Lower lobe of right lung (tissue), 2 donors: ENCODE measurements at regions not wholly inside any gene's neighbourhood (a gene's known extent, or its start where the extent isn't known, plus 50 kb on each side); places are given as distances from the start of the nearest gene placed in this dataset.
"Not testable (repeated sequence)": the region's sequence is repeated elsewhere in the genome, so short reads cannot be mapped to it uniquely, and the experiment has no call there.

Experiments used
- ATAC-seq, 2 donors: fragments of 200-7000 bp; cut with Tn5 transposase; one replicate each; pipeline ENCODE4 v1.9.1; 2020 to 2022; ENCODE audit warnings: mild to moderate bottlenecking in 2 of 2, moderate library complexity in 2 of 2
- DNase-seq: peaks from one replicate; pipeline ENCODE4 v3.0.0-alpha.2; 2020
- H3K27ac ChIP-seq: fragments of 200-600 bp; one replicate; pipeline ENCODE4 v1.8.0; 2022
- H3K27me3 ChIP-seq: fragments of 200-600 bp; one replicate; pipeline ENCODE4 v1.8.0; 2022; ENCODE audit warnings: low read depth
- H3K36me3 ChIP-seq: fragments of 200-600 bp; one replicate; pipeline ENCODE4 v1.8.0; 2022; ENCODE audit warnings: mild to moderate bottlenecking
- H3K4me1 ChIP-seq: fragments of 200-600 bp; one replicate; pipeline ENCODE4 v1.8.0; 2022
- H3K4me3 ChIP-seq: fragments of 200-600 bp; one replicate; pipeline ENCODE4 v1.8.0; 2022; ENCODE audit warnings: mild to moderate bottlenecking
- H3K9me3 ChIP-seq: fragments of 200-600 bp; one replicate; pipeline ENCODE4 v1.8.0; 2022
- intact Hi-C: fragments of 100-400 bp; cut with DNase I; formaldehyde crosslinking; loops from one replicate; pipeline ENCODE4 v1.11.0; 2022
- TF ChIP-seq, protein P1 (sequence below): fragments of 200-600 bp; IDR thresholded peaks from one replicate; pipeline ENCODE4 v1.8.0; 2022; ENCODE audit warnings: antibody characterized with exemption, mild to moderate bottlenecking
- donor health status: DM: no; HTN: yes; CAD: no; lungs with severe emphysema.

GRCh38 chr18:60191926-60192325 lies 180.6 kb downstream of the MC4R start:
- ATAC-seq = no peak
- H3K36me3 ChIP-seq = no peaks in the 10 kb centered on the region
- H3K9me3 ChIP-seq = no peaks in the 10 kb centered on the region
- DNase-seq = no peak
- no peaks in the 10 kb centered on the region for H3K27me3 ChIP-seq
- no peak overlapping the region for H3K27ac ChIP-seq
- H3K4me1 ChIP-seq = no peaks in the 10 kb centered on the region
- no peak overlapping the region for H3K4me3 ChIP-seq
- intact Hi-C loops = no loop called here
- TF ChIP-seq, protein P1, sequence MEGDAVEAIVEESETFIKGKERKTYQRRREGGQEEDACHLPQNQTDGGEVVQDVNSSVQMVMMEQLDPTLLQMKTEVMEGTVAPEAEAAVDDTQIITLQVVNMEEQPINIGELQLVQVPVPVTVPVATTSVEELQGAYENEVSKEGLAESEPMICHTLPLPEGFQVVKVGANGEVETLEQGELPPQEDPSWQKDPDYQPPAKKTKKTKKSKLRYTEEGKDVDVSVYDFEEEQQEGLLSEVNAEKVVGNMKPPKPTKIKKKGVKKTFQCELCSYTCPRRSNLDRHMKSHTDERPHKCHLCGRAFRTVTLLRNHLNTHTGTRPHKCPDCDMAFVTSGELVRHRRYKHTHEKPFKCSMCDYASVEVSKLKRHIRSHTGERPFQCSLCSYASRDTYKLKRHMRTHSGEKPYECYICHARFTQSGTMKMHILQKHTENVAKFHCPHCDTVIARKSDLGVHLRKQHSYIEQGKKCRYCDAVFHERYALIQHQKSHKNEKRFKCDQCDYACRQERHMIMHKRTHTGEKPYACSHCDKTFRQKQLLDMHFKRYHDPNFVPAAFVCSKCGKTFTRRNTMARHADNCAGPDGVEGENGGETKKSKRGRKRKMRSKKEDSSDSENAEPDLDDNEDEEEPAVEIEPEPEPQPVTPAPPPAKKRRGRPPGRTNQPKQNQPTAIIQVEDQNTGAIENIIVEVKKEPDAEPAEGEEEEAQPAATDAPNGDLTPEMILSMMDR = no peak

DNA sequence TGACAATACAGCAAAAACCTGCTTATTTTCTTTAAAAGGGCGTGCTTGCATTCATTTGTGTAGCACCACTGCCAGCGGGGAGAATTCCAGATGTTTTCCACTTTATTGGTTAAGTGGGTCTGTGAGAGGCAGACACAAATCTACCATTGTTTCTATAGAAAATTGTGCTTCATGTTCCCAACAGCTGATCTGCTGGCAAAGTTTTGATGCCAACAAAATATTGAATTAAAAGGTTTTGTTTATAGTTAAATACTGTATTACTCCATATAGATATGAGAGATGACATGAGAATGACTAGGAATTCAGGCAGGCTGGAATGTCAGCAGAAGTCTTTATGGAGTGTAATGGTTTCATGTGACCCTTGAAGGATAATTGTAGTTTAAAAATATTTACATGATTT lies 182.7 kb downstream of the MC4R start:
- Histone ChIP-seq H3K27me3 (no peaks in the 10 kb centered on the region), H3K9me3 (no peaks in the 10 kb centered on the region), H3K4me3 (no peak overlapping the region), H3K4me1 (no peaks in the 10 kb centered on the region), H3K27ac (no peak overlapping the region), H3K36me3 (no peaks in the 10 kb centered on the region)
- TF ChIP-seq, protein P1 = no peak
- DNase-seq (no peak), ATAC-seq (no peak)
- intact Hi-C loops = no loop called here

GRCh38 chr18:60188958-60189357 lies 183.6 kb downstream of the MC4R start:
- intact Hi-C loops = no loop called here
- no peak overlapping the region for H3K4me3 ChIP-seq
- no peak overlapping the region for H3K27ac ChIP-seq
- DNase-seq (no peak), ATAC-seq (no peak)
- H3K4me1 ChIP-seq = no peaks in the 10 kb centered on the region
- TF ChIP-seq, protein P1 = no peak
- H3K27me3 ChIP-seq = no peaks in the 10 kb centered on the region
- no peaks in the 10 kb centered on the region for H3K9me3 ChIP-seq
- no peaks in the 10 kb centered on the region for H3K36me3 ChIP-seq

DNA sequence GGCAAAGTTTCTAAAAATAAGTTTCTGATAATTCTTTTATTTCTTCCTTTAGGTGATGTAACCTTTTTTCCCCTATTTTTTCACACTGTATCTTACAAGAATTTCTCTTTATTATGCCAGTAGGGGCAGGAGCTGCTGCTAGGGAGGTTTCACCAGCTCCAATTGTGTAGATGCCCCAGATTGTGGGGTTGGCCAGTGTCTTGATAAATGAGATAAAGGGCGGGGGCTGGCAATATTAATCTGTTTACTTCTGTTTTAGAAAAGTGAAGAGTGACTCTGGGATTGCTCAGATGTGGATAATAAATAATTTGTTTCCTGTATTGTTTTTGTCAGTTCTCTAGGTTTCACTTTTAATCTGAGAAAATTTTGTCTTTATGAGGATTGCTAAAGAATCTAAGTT lies 190.4 kb downstream of the MC4R start:
- Histone ChIP-seq H3K36me3 (no peaks in the 10 kb centered on the region), H3K9me3 (no peaks in the 10 kb centered on the region), H3K4me1 (no peaks in the 10 kb centered on the region), H3K27me3 (no peaks in the 10 kb centered on the region), H3K27ac (no peak overlapping the region), H3K4me3 (no peak overlapping the region)
- TF ChIP-seq, protein P1 = no peak
- intact Hi-C loops = no loop called here
- ATAC-seq = no peak
- no peak for DNase-seq

DNA sequence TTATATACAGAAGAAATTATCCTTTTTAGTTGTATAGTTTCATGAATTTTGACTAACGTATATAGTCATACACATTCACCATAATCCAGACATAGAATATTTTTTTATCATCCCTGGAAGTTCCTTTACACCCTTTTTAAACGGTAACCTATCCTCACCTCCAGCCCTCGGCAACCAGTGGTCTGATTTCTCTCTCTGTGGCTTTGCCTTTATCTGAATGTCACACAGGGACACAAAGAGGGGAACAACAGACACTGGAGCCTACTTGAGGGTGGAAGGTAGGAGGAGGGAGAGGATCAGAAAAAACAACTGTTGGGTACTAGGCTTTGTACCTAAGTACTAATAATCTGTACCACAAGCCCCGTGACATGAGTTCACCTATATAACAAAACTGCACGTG lies 191.9 kb downstream of the MC4R start:
- no peaks in the 10 kb centered on the region for H3K4me1 ChIP-seq
- ATAC-seq (no peak), DNase-seq (no peak)
- no peaks in the 10 kb centered on the region for H3K27me3 ChIP-seq
- H3K27ac ChIP-seq = no peak overlapping the region
- no peaks in the 10 kb centered on the region for H3K36me3 ChIP-seq
- TF ChIP-seq, protein P1 = no peak
- H3K9me3 ChIP-seq = no peaks in the 10 kb centered on the region
- H3K4me3 ChIP-seq = no peak overlapping the region
- intact Hi-C loops = no loop called here

GRCh38 chr18:60178224-60178623 lies 194.4 kb downstream of the MC4R start:
- H3K4me1 ChIP-seq, H3K36me3 ChIP-seq, H3K9me3 ChIP-seq, H3K27me3 ChIP-seq, H3K4me3 ChIP-seq, intact Hi-C loops, H3K27ac ChIP-seq, DNase-seq, ATAC-seq: not testable (repeated sequence)
